NCI-H1105 (cell line): ENCODE measurements at regions not wholly inside any gene's neighbourhood (a gene's known extent, or its start where the extent isn't known, plus 50 kb on each side); places are given as distances from the start of the nearest gene placed in this dataset.
"Not testable (repeated sequence)": the region's sequence is repeated elsewhere in the genome, so short reads cannot be mapped to it uniquely, and the experiment has no call there.

Experiments
- DNase-seq: peaks from one replicate; lab custom pipeline; 2025; lab: John Stamatoyannopoulos, UW

DNA sequence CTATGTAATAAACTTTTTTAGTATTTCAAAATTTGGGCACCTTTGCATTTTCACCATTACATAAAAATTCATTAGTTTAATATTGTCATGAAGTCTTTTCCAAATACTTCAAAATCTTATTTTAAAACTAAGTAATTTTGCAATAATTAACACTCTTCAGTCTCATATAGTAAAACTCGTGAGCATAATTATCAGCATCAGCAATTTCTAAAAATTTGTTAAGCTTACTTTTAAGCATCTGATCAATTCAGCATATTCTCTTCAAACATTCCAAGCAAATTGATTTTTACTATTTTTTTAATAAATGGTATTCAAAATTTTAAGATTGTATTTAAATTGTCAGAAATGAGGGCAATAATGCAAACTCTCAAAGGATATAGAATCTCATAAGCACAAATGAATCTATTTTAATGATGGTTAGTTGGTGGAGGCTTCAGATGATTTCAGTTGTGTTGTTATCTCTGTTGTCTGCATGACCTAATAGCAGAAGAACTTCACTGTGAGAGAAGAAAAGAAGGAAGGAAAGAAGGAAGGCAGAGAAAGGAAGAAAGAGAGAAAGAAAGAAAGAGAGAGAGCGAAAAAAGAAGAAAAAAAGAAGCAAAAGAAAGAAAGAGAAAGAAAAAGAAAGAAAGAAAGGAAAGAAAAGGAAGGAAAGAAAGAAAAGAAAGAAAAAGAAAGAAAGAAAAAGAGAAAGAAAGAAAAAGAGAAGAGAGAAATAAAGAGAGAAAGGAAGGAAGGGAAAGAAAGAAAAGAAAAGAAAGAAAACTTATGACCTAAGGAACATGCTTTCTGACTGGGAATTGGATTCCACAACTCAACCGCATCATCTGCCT lies 860.5 kb downstream of the NCAM2 start:
- DNase-seq, result no peak

- no peak for DNase-seq
Observed at GRCh38 chr21:21860888-21861287, 862.7 kb downstream of the NCAM2 start.

DNA sequence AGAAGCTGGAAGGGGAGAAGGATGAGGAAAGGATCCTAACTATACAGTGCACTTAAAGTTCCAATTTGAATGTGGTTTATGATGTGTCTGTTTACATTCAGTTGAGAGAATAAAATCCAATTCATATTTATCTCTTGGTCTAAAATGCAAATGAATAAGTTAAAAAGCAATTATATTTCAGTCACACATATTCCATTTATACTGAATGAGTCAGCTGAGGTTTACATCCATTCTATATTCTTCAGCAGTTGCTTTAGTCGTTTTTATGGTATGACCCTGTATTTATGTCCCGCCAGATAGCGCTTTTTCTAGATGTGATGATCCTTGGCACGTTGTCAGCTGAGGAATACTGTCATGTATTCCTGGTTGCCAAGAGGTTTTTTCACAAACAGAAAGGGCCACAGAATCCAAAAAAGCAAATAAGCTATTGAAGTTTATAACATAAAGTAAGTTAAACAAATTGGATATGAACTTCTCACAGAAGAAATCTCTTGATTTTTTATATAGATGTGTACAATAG lies 866.2 kb downstream of the NCAM2 start:
- no peak for DNase-seq

DNA sequence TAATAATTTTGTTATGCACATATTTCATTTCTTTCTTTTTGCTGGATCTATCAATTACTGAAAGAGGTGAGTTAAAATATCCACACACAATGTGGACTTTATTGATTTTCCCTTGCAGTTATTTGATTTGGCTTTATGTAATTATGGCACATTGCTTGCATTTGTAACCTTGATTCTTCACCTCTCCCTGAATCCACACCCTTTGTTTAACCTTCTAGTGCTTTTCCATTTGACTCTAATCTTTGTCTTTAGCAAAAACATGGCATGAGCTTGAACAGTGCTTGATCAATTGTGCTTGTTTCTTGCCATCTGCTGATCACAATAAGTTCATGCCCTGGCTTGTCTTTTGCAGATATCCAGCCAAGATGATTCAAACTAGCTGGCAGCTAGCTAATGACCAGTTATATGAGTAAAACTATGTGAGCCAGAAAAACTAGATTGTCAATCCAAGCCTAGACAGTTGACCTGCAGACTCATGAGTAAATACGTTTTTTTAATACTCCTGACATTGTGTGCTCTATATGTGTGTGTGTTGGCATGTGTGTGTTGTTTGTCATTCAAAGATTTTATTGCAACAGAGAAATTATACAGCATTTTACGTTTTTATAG lies 899.2 kb downstream of the NCAM2 start:
- DNase-seq, result peak; percentile 37

- no peak for DNase-seq
Observed at GRCh38 chr21:21898801-21899200, 900.6 kb downstream of the NCAM2 start.

- not testable (repeated sequence) for DNase-seq
Observed at GRCh38 chr21:21902416-21902815, 904.2 kb downstream of the NCAM2 start.

DNA sequence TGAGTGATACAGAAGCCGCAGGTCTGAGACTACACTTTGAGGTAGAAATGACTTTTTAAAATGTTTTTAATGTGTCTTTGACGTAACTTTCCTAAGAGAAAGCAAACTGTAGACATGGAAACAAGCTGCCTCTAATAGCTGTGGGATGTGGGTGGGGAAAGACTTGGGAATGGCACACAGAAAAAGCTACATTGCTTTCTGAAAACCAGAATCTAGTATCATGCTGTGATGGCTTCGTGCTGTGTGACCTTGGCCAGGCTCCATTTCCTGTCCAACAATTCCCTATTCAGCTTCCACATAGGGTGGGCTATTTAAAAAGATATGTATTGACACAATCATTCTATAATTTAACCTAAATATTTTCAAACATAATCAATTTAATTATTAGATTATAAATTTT lies 909.1 kb downstream of the NCAM2 start:
- no peak for DNase-seq

DNA sequence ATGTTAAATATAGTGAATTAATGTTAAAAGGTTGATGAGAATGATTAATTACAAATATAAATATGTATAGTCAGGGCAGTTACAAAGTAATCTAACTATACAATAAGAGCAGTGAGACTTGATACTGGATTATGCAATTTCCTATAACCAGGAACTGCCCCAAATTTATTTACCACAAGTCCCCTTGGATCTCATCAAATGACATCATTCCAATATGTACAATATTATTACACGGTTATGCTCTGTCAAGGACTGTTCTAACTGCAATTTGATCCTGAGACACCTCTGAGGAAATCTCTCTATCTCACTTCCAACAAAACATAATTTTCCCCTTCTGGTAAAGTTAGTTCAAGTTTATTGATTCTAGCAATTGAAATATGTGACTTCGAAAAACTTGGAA lies 917.6 kb downstream of the NCAM2 start:
- DNase-seq, result no peak

DNA sequence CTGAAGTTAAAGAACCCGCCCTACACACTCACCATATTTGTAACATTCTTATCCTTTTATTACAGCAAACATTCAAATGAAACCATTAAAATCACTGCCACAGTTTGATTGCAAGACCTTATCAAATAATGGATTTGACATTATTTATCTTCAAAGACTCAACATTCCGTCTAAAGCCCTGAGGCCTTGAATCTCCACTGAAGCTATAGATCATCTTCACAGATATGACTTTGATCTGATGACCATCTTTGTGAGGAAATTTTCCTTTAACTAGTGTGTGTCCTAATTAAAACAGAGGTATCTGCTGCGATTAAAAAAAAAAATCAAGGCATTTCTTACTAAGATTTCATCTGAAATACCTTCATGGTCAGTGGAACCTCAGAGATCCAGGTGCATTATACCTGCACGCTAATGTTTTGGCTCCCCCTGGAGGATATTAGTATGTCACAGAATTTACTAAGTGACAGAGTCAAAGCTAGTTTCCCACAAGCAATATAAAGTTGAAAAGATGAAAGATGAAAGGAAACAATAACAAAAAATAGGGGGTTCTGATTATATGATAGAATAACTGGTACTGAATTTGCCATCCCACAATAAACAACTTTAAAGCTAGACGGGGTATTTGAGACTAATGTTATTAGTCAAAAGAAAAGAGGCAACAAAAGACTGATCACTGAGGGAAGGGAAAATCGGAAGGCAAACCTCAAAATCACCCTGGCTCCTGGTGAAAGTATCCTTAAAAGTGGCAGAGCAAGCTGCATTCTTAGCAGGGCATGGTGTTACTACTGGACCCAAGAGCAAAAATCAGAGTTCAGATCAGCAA lies 923.4 kb downstream of the NCAM2 start:
- DNase-seq, result peak; percentile 36

DNA sequence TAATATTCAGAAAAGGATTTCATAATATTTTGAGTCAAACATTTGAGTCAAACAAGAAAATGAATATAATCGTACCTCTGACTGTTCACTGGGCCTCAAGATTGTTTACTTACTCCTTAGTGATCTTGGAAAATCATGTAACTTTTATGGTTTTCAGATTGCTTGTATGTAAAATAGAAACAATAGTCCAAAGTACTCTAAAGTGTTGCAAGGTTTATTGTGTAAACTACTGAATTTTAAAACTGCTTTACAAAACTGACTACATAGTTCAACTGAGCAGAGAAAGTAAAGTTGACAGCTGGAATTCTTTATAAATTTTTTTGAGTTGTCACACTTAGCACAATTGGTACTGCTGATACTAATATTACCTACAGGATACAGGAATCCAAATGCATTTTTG lies 931.0 kb downstream of the NCAM2 start:
- no peak for DNase-seq

DNA sequence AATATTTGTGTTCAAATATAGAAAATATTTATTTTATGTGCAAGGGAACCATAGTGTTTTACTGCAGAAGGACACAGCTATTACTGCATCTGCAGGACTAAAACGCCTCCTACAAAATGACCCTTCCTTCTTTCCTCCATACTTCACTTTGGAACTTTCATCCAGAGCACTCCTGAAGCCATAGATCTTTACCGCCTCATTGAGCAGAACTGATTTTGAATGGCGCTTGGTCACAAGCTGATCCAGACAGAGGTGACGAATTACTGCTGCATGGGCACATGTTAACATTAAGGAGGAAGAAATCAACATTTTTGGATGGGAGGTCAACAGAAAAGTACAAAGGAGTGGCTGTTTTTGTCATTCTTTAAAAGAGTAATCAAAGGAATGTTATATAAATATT lies 931.6 kb downstream of the NCAM2 start:
- no peak for DNase-seq

DNA sequence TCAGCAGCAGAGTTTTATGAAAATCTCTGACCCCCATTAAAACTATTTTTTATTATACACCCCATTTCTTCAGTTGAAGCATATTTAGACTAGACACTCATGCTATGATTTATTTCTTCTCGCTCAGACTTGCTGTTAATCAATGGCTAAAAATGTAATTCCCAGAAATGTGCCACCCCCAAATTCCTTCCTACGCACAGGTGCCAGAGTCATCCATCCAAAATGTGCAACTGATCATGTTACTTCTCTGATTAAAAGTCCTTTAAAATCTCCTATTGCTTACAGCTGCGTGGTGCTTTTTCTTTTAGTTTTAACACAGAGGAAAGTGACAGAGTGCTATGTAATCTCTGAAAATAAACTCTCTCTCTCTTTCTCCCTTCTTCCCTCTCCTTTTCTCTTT lies 954.4 kb downstream of the NCAM2 start:
- DNase-seq, result no peak

- no peak for DNase-seq
Observed at GRCh38 chr21:21955204-21955603, 957.0 kb downstream of the NCAM2 start.

GRCh38 chr21:21957490-21957889 lies 959.3 kb downstream of the NCAM2 start:
- no peak for DNase-seq

DNA sequence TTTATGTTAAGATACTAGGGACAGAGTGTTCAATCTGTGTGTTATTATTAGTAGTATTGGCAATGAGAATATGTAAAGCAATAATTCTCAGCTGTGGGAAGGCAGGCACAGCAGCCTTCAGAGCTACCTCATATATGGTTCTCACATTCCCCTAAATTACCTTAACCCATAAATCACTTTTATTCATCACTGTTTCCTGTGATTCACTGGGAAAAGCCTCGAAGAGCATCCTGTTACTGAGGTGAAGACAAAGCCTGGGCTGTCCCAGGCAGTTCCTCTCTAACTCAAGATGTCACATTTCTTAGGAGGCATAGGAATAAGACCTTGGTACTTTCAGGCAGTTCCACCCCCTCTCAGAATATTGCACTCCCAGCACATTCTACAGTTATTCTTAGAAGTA lies 965.7 kb downstream of the NCAM2 start:
- DNase-seq, result no peak

GRCh38 chr21:21968810-21969209 lies 970.6 kb downstream of the NCAM2 start:
- DNase-seq, result no peak

GRCh38 chr21:21969211-21969610 lies 971.0 kb downstream of the NCAM2 start:
- DNase-seq, result no peak

DNA sequence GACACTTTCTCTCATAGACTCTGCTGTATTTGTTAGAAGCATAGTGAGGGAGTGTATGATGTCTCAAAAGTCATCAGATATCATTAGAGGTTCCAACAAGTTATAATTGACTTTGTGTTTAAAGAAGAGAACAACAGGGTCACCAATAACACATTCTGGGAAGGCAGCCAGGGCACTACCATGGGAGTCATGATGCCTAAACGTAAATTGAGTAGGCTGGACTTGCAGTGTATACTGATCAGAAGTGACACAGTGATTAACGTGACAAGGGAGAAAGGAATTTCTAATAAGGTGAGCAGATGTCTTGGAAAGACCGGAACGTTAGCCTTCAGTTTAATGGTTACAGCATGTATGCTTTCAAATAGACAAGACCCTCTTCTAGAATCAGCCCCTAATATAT lies 973.2 kb downstream of the NCAM2 start:
- peak; percentile 59 for DNase-seq

DNA sequence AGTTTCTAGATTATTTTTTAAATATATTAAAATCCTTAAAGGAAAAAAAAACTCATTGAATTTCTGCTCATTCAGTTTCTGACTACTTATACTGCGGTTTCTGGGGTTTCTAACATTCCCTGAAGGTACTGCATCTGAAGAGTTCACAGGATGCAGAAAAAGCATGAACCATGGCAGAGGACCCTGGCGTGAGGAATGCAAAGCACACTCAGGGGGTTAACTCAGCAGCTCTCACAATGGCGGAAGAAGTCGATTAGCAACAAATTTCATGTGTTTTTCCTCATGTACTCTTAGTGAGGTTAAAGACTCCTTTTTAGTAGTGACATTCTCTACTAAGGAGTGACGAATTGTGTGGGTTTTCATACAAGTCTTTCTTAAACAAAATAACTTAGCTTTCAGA lies 975.6 kb downstream of the NCAM2 start:
- no peak for DNase-seq

- no peak for DNase-seq
Observed at GRCh38 chr21:21996891-21997290, 998.7 kb downstream of the NCAM2 start.

DNA sequence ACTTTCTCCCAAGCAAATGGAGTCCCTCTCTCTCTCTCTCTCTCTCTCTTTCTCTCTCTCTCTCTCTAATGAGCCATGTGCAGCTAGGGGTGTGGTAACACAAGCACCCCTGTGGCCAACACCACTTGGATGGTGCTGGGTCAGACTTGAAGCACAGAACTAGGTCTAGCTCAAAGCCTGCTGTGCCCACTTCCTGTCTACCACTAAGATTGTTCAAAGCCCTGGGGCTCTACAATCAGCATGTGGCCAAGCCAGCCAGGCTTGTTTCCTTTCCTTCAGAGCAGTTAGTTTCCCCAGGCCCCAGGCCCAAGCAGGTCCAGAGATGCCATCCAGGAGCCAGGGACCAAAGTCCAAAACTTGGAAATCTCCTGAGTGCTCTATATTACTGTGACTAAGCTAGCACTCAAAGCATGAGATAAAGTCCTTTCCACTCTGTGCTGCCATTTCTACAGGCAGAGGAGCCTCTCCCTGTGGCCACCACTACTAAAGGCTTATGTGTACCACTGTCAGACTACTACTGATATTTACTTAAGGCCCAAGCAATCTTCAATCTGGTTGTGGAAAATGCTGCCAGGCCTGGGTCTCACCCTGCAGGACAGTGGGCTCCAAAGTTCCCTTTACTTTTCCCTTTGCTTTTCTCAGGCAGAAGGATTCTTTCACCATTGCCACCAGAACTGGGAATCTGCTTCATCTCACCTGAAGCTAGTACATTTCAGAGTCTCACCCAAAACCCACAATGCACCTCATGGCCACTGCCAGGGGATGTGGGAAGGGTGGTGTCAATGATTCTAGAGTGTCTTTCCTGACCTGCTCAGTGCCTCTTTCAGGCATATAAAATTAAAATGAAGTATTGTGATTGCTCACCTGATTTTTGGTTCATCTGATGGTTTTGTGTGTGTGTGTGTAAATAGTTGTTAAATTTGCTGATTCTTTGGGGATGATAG lies 999.5 kb downstream of the NCAM2 start:
- DNase-seq, result no peak

DNA sequence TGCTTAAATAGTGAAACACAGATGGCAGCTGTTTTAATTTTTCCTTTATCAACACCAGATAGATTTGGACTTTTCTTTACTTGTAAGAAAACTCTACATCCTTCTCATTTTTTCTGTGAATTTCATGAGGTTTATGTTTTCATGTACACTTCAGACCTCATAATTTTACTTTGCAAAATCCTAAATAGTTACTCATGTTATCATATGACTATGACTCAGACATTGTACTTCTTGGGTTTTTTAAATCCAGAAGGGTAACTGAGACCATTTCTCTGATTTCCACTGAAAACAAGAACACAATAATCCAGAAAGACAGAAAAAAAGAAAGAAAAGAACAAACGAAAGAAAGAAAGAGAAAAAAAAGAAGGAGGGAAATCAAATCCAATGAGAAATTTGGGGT lies 1021.6 kb downstream of the NCAM2 start:
- no peak for DNase-seq
